Liver (tissue), 8 donors: ENCODE measurements at regions not wholly inside any gene's neighbourhood (a gene's known extent, or its start where the extent isn't known, plus 50 kb on each side); places are given as distances from the start of the nearest gene placed in this dataset.

Source experiments
- DNase-seq: peaks from one replicate; pipeline ENCODE4 v3.0.0-alpha.2; 2017; ENCODE audit warnings: low spot score
- H3K27ac ChIP-seq, 2 donors: one replicate each; pipeline ENCODE4 v1.7.0; 2013; ENCODE audit warnings: inconsistent platforms in 2 of 2, low read length in 2 of 2, control low read depth in 1 of 2, low read depth in 1 of 2, mild to moderate bottlenecking in 1 of 2
- H3K27me3 ChIP-seq, 4 donors: one replicate each; pipeline versions ENCODE4 v1.6.1 to v1.7.0; 2013; ENCODE audit warnings: low read length in 3 of 4, inconsistent platforms in 1 of 4, mild to moderate bottlenecking in 1 of 4, moderate library complexity in 1 of 4; ENCODE audit not compliant: control insufficient read depth in 4 of 4, insufficient read depth in 4 of 4
- H3K36me3 ChIP-seq, 4 donors: one replicate each; pipeline versions ENCODE4 v1.6.1 to v1.7.0; 2013; ENCODE audit warnings: low read length in 3 of 4, mild to moderate bottlenecking in 3 of 4, low read depth in 1 of 4, moderate library complexity in 1 of 4; ENCODE audit not compliant: control insufficient read depth in 4 of 4, insufficient read depth in 3 of 4
- H3K4me1 ChIP-seq, 4 donors: one replicate each; pipeline versions ENCODE4 v1.6.1 to v1.7.0; 2013; ENCODE audit warnings: low read length in 3 of 4, mild to moderate bottlenecking in 3 of 4, moderate library complexity in 1 of 4; ENCODE audit not compliant: control insufficient read depth in 4 of 4, insufficient read depth in 4 of 4
- H3K4me3 ChIP-seq, 3 donors: one replicate each; pipeline versions ENCODE4 v1.6.1 to v1.7.0; 2013; ENCODE audit warnings: low read length in 3 of 3, control low read depth in 1 of 3, low read depth in 1 of 3, mild to moderate bottlenecking in 1 of 3
- H3K9ac ChIP-seq, 2 donors: one replicate each; pipeline ENCODE4 v1.7.0; 2013; ENCODE audit warnings: low read length in 2 of 2, mild to moderate bottlenecking in 2 of 2, moderate library complexity in 2 of 2, control low read depth in 1 of 2, low read depth in 1 of 2
- H3K9me3 ChIP-seq, 4 donors: one replicate each; pipeline versions ENCODE4 v1.6.1 to v1.7.0; 2013; ENCODE audit warnings: low read length in 3 of 4; ENCODE audit not compliant: control insufficient read depth in 4 of 4
- EGR1 ChIP-seq, 2 donors: IDR thresholded peaks; 2 replicates each; pipeline ENCODE4 v1.6.1; 2016 to 2018; ENCODE audit warnings: antibody characterized with exemption in 2 of 2, low read depth in 2 of 2
- FOXA1 ChIP-seq: IDR thresholded peaks from 2 replicates; pipeline ENCODE4 v1.6.1; 2016; ENCODE audit warnings: antibody characterized with exemption
- FOXA2 ChIP-seq: IDR thresholded peaks from 2 replicates; pipeline ENCODE4 v1.6.1; 2016; ENCODE audit warnings: antibody characterized with exemption
- GABPA ChIP-seq, 2 donors: IDR thresholded peaks in 1 of 2; conservative IDR thresholded peaks in 1 of 2; 2 replicates each; pipeline ENCODE4 v1.6.1; 2016; ENCODE audit warnings: antibody characterized with exemption in 2 of 2, mild to moderate bottlenecking in 1 of 2, moderate library complexity in 1 of 2
- HNF4A ChIP-seq, 2 donors: conservative IDR thresholded peaks; 2 replicates each; pipeline ENCODE4 v1.6.1; 2016; ENCODE audit warnings: antibody characterized with exemption in 2 of 2, mild to moderate bottlenecking in 2 of 2
- HNF4G ChIP-seq: IDR thresholded peaks from 2 replicates; pipeline ENCODE4 v1.6.1; 2016; ENCODE audit warnings: antibody characterized with exemption
- JUND ChIP-seq, 2 donors: IDR thresholded peaks; 2 replicates each; pipeline ENCODE4 v1.6.1; 2016; ENCODE audit warnings: antibody characterized with exemption in 2 of 2
- NR2F2 ChIP-seq: IDR thresholded peaks from 2 replicates; pipeline ENCODE4 v1.6.1; 2016; ENCODE audit warnings: antibody characterized with exemption
- RAD21 ChIP-seq, 2 donors: IDR thresholded peaks; 2 replicates each; pipeline ENCODE4 v1.6.1; 2016; ENCODE audit warnings: antibody characterized with exemption in 2 of 2, mild to moderate bottlenecking in 2 of 2
- RXRA ChIP-seq, 2 donors: IDR thresholded peaks; 2 replicates each; pipeline ENCODE4 v1.6.1; 2017 to 2018; ENCODE audit warnings: antibody characterized with exemption in 2 of 2, mild to moderate bottlenecking in 1 of 2
- SP1 ChIP-seq: IDR thresholded peaks from 2 replicates; pipeline ENCODE4 v1.6.1; 2018; ENCODE audit warnings: antibody characterized with exemption, mild to moderate bottlenecking
- TAF1 ChIP-seq: conservative IDR thresholded peaks from 2 replicates; pipeline ENCODE4 v1.6.1; 2016; ENCODE audit warnings: antibody characterized with exemption, mild to moderate bottlenecking
- YY1 ChIP-seq: IDR thresholded peaks from 2 replicates; pipeline ENCODE4 v1.6.1; 2016; ENCODE audit warnings: antibody characterized with exemption, mild to moderate bottlenecking
- WGBS: extraction: QIAGEN DNeasy Blood & Tissue Kit; methylation state at CpG from one replicate; pipeline ENCODE4 v1.1.7; 2013; 5-methylcytosine and 5-hydroxymethylcytosine counted together
- TF ChIP-seq, protein P1 (sequence below): IDR thresholded peaks from 2 replicates; pipeline ENCODE4 v1.6.1; 2016; ENCODE audit warnings: antibody characterized with exemption
- TF ChIP-seq, protein P2 (sequence below): IDR thresholded peaks from 2 replicates; pipeline ENCODE4 v1.6.1; 2016; ENCODE audit warnings: antibody characterized with exemption
- TF ChIP-seq, protein P3 (sequence below): IDR thresholded peaks from 2 replicates; pipeline ENCODE4 v1.6.1; 2016; ENCODE audit warnings: antibody characterized with exemption
- TF ChIP-seq, protein P4 (sequence below): fragments of 150-350 bp; IDR thresholded peaks from 2 replicates; pipeline ENCODE4 v1.5.1; 2017; ENCODE audit warnings: improper control_type of control experiment, low read depth, low read length; ENCODE audit not compliant: missing input control
- TF ChIP-seq, protein P5 (sequence below): IDR thresholded peaks from 2 replicates; pipeline ENCODE4 v1.6.1; 2016; ENCODE audit warnings: antibody characterized with exemption, mild to moderate bottlenecking
- donor health status: healthy.
- donor health status: healthy.
- donor health status: healthy.
- donor health status: healthy.
- donor health status: healthy.

DNA sequence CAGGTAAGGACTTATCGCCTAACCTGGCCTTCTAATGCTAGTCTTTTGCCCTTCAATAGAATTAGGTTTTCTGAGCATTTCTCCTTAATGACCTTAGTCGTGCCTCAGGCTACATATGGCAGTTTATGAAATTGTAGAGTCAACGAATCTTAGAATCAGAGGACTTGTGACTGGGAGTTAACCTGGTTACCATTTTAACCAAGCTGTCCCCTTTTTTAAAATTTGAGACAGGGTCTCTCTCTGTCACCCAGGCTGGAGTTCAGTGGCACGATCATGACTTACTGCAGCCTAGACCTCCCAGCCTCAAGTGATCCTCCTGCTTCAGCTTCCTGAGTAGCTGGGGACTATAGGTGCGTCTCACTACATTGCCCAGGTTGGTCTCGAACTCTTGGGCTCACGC, 53.5 kb upstream of the DMRTB1 start (continued):
- TF ChIP-seq, protein P1, sequence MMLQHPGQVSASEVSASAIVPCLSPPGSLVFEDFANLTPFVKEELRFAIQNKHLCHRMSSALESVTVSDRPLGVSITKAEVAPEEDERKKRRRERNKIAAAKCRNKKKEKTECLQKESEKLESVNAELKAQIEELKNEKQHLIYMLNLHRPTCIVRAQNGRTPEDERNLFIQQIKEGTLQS: no peak
- TF ChIP-seq NR2F2 (no peak), HNF4G (no peak)
- TF ChIP-seq, protein P2, sequence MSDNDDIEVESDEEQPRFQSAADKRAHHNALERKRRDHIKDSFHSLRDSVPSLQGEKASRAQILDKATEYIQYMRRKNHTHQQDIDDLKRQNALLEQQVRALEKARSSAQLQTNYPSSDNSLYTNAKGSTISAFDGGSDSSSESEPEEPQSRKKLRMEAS: no peak

DNA sequence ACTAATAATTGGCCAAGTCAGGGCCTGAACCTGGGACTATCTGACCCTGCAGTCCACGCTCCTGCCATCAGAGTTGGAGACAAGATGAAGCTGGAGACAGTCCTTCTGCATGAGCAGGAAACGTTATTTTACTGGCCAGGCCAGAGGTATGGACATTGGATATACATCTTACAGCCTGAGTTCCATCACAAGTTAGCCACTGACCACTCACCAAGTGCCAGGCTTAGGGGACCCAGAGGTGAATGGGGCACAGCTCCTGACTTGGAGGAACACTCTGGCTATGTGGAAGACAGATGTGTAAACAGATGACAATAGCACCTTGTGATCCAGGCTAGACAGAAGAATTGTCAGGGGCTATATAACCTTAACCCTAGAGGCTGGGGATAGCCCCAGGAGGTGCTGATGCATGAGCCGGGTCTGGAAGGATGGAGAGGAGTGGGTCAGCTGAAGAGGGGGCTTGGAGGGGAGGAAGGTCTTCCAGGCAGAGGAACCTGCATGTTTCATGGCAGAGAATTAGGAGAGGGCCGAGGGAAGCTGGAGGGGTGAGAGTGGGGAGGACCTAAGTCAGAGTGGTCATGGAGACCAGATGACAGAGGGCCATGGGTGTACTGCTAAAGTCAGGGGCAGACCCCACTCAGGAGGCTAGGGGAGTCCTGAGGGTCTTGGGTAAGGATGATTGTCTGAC, 52.5 kb upstream of the DMRTB1 start:
- no peak for DNase-seq
- H3K27ac ChIP-seq: no peak overlapping the region
- no peaks in the 10 kb centered on the region for H3K36me3 ChIP-seq
- no peak for TF ChIP-seq JUND (IDR thresholded peaks at IDR 0.05)
- TF ChIP-seq, protein P1: no peak
- no peak for TF ChIP-seq YY1
- no peak for TF ChIP-seq RAD21 (IDR thresholded peaks at IDR 0.05)
- no peak for TF ChIP-seq EGR1 (IDR thresholded peaks at IDR 0.05; ENCODE audit: low read depth in 2 of 2)
- TF ChIP-seq SP1: no peak
- no peak for TF ChIP-seq NR2F2
- TF ChIP-seq RXRA (IDR thresholded peaks at IDR 0.05): no peak
- no peak for TF ChIP-seq FOXA2
- TF ChIP-seq FOXA1: no peak
- H3K27me3 ChIP-seq: no peaks in the 10 kb centered on the region
- no peak overlapping the region for H3K4me3 ChIP-seq
- H3K9me3 ChIP-seq: no peaks in the 10 kb centered on the region
- 80% methylated on average over 4 of the region's 4 CpGs for WGBS
- H3K4me1 ChIP-seq: no peaks in the 10 kb centered on the region
- H3K9ac ChIP-seq: no peak overlapping the region

DNA sequence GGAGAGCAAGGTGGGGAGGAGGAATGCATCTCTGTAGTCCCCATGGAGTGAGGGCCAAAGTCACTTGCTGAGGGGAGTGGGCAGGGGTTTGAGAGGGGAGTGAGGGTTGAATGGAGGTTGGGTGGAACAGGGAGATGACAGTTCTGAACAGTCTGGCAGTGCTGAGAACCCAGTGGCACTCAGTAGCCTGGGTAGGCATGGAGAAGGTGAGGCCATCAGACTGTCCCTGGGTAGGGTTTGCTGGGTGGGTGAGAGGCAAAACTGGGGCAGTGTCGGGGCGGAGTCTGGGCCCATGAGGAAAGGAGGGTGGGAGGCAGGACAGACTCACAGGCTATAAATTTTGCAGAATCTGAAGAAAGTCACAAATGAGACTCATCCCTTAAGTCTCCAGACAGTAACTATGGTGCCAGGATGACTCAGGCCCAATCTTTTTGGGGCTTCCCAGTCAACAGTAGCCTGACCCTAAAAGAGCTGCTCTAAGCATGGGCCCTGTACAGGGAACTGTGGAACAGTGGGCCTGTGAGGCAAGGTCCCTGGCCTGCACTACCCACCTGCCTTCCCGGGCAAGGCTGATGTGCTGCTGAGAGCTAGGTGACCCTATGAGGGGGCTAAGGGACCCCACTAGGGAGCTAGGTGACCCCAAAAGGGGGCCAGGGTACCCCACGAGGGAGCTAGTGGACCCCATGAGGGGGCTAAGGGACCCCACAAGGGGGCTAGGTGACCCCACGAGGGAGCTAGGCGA, 51.0 kb upstream of the DMRTB1 start:
- DNase-seq: no peak
- Histone ChIP-seq H3K9ac (no peak overlapping the region), H3K36me3 (no peaks in the 10 kb centered on the region), H3K9me3 (no peaks in the 10 kb centered on the region), H3K4me3 (no peak overlapping the region), H3K27ac (no peak overlapping the region), H3K4me1 (no peaks in the 10 kb centered on the region), H3K27me3 (no peaks in the 10 kb centered on the region)
- WGBS: 94% methylated on average over 6 of the region's 6 CpGs
- TF ChIP-seq FOXA1: no peak
- no peak for TF ChIP-seq EGR1 (IDR thresholded peaks at IDR 0.05; ENCODE audit: low read depth in 2 of 2)
- TF ChIP-seq HNF4G: no peak
- TF ChIP-seq GABPA (IDR thresholded peaks at IDR 0.05 in 1 of 2, conservative IDR thresholded peaks at IDR 0.05 in 1 of 2): no peak
- TF ChIP-seq FOXA2: no peak
- no peak for TF ChIP-seq RXRA (IDR thresholded peaks at IDR 0.05)
- TF ChIP-seq RAD21 (IDR thresholded peaks at IDR 0.05): no peak
- TF ChIP-seq, protein P3, sequence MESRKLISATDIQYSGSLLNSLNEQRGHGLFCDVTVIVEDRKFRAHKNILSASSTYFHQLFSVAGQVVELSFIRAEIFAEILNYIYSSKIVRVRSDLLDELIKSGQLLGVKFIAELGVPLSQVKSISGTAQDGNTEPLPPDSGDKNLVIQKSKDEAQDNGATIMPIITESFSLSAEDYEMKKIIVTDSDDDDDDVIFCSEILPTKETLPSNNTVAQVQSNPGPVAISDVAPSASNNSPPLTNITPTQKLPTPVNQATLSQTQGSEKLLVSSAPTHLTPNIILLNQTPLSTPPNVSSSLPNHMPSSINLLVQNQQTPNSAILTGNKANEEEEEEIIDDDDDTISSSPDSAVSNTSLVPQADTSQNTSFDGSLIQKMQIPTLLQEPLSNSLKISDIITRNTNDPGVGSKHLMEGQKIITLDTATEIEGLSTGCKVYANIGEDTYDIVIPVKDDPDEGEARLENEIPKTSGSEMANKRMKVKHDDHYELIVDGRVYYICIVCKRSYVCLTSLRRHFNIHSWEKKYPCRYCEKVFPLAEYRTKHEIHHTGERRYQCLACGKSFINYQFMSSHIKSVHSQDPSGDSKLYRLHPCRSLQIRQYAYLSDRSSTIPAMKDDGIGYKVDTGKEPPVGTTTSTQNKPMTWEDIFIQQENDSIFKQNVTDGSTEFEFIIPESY: no peak
- TF ChIP-seq HNF4A (conservative IDR thresholded peaks at IDR 0.05): no peak
- TF ChIP-seq NR2F2: no peak
- TF ChIP-seq SP1: no peak
- TF ChIP-seq, protein P1: no peak
- TF ChIP-seq YY1: no peak
- TF ChIP-seq, protein P4, sequence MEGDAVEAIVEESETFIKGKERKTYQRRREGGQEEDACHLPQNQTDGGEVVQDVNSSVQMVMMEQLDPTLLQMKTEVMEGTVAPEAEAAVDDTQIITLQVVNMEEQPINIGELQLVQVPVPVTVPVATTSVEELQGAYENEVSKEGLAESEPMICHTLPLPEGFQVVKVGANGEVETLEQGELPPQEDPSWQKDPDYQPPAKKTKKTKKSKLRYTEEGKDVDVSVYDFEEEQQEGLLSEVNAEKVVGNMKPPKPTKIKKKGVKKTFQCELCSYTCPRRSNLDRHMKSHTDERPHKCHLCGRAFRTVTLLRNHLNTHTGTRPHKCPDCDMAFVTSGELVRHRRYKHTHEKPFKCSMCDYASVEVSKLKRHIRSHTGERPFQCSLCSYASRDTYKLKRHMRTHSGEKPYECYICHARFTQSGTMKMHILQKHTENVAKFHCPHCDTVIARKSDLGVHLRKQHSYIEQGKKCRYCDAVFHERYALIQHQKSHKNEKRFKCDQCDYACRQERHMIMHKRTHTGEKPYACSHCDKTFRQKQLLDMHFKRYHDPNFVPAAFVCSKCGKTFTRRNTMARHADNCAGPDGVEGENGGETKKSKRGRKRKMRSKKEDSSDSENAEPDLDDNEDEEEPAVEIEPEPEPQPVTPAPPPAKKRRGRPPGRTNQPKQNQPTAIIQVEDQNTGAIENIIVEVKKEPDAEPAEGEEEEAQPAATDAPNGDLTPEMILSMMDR: no peak
- TF ChIP-seq TAF1: no peak
- TF ChIP-seq, protein P5, sequence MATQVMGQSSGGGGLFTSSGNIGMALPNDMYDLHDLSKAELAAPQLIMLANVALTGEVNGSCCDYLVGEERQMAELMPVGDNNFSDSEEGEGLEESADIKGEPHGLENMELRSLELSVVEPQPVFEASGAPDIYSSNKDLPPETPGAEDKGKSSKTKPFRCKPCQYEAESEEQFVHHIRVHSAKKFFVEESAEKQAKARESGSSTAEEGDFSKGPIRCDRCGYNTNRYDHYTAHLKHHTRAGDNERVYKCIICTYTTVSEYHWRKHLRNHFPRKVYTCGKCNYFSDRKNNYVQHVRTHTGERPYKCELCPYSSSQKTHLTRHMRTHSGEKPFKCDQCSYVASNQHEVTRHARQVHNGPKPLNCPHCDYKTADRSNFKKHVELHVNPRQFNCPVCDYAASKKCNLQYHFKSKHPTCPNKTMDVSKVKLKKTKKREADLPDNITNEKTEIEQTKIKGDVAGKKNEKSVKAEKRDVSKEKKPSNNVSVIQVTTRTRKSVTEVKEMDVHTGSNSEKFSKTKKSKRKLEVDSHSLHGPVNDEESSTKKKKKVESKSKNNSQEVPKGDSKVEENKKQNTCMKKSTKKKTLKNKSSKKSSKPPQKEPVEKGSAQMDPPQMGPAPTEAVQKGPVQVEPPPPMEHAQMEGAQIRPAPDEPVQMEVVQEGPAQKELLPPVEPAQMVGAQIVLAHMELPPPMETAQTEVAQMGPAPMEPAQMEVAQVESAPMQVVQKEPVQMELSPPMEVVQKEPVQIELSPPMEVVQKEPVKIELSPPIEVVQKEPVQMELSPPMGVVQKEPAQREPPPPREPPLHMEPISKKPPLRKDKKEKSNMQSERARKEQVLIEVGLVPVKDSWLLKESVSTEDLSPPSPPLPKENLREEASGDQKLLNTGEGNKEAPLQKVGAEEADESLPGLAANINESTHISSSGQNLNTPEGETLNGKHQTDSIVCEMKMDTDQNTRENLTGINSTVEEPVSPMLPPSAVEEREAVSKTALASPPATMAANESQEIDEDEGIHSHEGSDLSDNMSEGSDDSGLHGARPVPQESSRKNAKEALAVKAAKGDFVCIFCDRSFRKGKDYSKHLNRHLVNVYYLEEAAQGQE: no peak
